ENCODE measurements at regions not wholly inside any gene's neighbourhood (a gene's known extent, or its start where the extent isn't known, plus 50 kb on each side); places are given as distances from the start of the nearest gene placed in this dataset.
A peak's percentile ranks its signal among the peaks of the same experiment; 100 is the strongest.

DNA sequence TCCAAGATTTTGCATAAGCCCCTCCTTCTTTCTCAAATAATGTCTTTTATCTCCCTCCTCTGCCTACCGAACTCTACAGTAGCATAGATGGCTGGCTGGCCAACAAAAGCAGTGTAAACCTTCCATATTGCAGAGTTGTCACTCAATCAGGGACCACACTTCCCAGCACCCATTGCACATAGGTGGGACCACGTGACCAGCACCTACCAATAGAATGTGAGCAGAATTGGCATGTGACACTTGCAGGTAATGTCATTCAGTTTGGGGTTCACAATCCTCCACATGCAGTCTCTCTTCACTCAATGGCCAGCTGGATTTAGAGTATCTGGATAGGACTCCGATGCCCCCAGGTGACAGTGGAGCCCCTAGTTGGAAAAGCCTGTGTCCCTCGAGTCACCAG is 190.3 kb upstream of the CRY1 start:
- no peak for DNase-seq

DNA sequence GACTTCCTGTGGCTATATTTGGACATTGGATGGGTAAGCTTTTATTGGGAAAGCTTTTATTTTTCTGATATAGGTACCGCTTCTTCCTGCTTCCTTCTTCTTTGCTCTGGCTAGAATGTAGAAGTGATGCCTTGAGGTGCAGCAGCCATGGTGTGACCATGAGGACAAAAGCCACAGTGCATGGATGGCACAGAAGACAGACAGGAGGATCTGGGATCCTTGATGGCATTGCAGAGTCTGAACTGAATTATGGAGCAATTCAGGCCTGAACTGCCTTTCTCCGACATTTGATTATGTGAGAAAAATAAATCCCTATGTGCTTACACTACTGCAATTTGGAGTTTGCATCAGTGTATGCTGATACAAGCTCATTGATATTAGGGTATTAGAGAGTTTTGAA is 191.3 kb upstream of the CRY1 start:
- no peak for DNase-seq

DNA sequence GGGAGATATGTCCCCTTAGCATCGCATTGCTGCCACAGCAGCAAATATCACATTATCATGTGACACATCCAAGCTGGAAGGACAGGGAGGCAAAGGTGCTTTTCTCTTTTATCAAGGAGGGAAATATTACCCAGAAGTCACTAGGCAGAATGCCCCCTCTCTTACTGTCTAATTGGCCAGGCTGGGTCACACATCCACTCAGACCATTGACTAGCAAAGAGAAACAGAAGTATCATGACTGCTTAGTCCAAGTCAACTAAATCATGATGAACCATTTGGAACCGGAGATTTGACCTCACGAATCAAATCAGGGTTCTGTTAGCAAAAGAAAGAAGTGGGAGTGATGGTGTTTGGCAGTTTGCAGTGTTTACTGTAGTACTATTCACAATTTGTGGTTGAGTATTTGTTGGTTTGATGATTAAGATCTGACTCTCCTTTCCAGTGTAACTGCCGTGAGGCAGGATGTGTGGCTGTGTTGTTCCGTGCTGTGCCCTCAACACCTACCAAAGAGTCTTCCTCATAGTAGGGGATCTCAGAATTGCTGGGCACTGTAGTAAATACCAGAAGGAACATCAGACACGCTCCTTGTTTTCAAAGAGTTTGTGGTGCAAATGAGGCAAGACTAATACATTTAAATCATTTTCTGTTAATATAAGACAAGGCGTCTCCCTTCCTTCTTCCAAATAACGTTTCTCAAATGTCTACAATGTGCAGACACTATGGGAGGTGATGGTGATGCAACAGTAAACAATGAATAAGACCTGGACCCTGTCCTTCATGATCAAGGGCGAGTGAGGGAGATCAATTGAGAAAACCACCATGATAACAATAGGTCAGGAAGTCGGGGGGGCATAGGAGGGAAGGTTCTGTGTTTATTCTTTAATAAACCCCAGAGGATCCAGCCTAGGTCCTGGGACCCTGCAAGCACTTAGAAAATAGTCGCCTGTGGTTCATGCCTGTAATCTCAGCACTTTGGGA is 194.4 kb upstream of the CRY1 start:
- no peak for DNase-seq

DNA sequence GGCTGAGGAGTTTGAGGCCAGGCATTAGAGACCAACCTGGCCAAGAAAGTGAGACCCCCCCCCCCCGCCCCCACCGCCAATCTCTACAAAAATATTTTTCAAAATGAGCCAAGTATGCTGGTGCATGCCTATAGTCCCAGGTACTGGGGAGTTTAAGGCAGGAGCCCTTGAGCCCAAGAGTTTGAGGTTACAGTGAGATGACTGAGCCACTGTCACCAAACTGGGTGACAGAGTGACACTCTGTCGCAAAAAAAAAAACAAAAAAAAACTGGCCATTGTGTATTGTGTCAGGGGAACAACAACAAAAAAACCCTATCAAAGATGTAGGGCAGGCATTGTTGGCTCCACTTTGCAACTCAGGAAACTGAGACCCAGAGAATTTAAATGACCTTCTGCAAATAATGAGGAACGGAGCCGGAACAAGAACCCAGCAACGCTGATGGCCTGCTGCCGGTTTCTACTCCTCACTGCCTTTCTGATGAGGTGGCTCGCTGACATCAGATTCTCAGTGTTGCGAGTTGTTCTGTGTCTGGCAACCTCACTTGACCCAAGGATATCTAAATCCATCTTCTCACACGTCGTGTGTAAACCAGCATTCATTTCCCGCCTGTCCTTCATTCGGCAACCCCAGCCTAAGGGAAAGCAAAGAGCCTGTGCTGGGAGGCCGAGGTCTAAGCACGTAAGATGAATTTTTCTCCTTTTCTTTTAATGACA is 195.2 kb upstream of the CRY1 start:
- DNase-seq: no peak

DNA sequence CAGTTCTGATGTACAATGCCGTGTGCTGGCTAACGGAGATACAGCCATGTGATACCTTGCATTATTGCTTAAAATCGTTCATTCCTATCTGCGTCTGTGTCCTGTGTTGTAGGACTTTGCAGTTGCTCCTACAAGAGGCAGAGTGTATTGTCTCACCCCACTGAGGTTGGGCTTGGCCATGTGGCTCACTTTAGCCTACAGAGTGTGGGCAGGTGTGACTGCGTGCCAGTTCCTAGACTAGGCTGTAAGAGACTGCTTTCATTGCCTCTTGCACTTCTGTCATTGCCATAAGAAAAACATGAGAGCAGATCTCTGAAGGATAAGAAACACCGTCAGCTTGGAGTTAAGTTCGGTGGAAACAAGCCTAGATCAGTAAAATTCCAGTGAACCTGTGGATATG is 197.7 kb upstream of the CRY1 start:
- no peak for DNase-seq

DNA sequence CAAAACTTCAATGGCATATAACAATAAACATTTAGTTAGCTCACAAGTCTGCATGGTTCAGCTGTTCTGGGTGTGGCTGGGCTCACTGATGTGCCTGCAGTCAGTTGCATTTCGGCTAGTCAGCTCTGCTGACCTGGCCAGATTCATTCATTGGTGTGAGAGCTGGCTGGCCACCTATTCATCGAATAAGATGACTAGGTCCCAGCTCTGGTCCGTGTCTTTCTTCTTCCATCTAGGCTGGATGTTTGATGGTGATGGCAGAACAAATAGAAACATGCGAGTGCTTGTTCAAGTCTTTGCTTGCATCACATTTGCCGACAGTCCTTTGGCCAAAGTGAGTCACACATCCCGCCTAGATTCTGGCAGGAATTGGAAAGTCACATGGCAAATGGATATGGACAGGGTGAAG is 203.3 kb upstream of the CRY1 start:
- no peak for DNase-seq

DNA sequence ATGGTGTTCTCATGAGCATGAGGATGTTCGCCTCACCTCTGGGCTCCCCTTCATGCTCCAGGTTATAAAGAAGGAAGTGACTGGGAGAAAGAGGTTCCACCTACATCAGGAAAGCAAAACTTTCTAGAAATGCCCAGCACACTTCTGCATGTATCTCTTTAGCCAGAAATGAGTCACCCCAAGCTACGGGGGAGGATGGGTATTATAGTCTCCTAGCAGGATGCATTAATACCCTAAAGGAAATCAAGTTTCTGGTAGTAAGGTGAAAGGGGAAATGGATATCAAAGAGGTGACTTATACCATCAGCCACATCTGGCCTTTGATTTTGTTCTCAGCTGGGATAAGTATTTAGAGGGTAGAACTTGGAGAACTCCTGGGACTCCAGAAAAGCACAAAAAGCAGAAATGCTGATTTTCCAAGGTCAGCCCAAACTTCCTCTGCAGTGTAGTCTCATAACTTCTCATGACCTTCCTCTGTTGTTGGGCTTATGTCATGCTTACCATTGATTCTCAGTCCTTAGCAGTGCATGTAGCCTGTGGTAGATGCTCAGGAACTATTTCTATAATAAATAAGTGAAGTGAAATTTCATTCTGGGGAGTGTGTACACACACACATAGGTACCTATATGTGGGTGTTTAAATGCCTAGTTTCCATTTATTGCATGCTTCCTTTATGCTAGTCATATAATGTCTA is 209.4 kb upstream of the CRY1 start:
- DNase-seq: no peak

DNA sequence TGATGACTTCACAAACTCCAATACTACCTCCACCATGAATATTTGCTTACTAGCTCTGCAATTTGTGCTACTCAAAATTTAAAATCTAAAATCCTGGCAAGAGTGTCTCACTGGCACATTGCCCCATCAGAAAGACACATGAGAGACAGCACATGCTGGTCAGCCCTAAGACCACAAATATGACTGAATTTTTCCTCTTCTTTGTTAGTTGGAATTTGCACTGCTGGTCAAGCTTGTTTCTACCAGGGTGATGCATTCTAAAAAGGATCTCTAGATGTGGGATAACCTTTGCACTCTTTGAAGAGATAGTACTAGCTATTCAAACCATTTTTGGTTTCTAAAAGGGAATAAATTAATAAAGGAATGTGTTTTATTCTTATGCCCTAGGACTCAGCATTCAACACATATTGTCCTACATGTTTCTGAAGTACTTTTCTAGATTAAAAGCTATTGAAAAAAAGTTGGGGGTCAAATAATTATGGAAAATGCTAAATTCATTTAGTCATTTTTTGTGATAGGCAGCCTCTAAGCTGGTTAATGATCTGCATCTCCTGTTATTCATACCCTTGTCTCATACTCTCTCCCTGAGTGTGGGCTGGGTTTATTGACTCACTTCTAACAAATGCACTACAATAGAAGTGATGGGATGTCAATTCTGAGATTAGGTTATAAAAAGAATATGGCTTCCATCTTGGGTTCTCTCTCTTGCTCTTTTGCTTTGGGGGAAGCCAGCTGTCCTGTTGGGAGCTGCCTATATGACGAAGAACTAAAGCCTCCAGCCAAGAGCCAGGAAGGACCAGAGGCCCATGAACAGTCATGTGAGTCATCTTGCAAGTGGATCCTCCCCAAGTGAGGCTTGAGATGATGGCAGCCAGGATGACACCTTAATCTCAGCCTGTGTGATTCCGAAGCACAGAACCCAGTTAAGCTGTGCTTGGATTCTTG is 211.5 kb upstream of the CRY1 start:
- no peak for DNase-seq

DNA sequence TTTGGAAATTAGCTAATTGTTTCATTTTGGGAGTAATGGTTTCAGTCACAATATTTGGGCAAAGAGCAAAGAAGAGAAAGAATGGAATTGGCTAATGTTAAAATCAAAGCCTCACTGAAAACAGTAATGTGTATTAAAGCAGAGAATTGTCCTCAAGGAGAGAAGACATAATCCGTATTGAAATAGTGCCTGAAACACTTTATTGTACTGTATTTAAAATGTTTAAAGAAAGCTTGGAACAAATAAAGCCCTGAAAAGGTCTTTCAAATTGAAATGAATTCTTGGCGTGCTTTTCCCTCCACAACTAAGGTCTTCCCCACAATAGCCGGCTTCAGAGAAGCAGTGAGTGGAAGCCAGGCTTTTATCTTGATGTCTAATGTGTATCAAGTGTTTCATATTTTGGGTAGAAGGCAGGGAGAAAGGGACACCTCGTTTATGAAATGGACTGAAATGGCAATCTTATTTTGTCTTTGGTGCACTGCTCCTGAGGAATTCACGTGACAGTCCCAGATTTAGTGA is 212.9 kb upstream of the CRY1 start:
- no peak for DNase-seq

DNA sequence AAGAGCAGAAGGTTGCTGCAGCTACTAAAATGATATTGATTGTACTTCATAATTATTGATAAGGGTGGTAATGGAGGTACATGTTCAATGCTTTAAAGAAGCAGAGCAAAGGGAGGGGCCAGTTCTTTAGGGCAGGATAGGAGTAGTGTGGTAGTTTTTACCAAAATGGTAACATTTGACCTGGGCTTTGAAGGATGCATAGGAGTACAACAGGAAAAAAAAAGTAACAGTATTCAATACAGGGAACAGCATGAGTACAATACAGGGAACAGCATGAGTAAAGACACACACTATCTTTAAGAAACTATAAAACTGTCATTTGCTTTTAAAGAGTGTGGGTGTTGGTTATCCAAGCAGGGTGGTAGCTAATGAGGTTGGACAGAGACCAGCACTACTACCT is 215.0 kb upstream of the CRY1 start:
- no peak for DNase-seq

DNA sequence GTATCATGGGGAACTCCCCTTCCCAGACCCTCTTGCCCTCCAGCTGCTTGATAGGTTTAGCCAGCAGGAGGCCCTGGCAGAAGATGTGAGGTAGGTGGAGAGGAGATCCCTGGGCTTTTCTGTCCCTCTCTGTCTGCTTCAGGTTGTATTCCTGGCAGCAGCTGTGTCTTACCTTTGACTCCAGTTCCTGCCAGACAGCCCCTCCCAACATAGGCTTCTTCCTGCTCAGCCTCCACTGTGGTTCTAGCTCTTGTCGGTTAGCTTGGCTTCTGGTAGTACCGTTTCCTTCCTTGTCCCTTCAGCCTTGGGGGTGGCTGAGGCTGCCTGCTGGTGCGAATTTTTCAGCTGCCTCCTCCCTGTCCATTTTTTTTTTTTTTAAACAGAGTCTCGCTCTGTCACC is 215.7 kb upstream of the CRY1 start:
- DNase-seq: no peak

DNA sequence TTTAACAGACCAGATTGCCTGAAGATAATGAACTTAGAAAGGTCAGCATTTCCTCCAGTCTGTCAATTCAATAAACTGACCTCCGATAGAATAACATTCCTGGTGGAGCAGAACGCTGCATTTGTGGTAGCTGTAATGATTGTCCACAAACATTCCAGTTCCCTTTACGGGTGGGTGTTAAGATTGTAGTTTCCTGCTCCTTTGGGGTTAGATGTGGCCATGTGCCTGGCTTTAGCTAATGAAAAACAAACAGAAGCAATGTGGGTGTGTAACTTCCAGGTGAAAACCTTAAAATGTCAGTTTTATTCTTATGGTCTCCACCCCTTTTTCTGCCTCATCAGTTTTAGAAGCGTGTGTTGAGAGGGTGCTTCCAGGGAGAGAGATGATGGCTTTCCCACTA is 217.3 kb upstream of the CRY1 start:
- DNase-seq: no peak

DNA sequence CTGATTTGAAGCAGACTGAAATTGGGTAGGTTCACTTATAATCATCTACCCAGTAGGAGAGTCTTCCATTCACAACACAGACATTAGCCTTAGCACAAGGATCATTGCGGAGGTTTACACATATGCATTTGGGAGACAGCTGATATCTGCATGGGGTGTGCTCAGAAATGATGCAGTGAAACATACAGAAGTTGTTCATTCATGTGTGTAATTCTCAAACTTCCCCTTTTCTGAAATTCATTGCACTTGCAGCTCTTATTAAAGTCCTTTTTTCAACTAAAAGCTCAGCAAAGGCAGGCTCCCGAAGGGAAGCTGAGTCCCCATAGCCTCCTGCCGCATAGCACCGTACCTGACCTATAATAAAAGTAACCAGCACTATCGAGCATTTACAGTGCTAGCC is 218.3 kb upstream of the CRY1 start:
- DNase-seq: no peak

DNA sequence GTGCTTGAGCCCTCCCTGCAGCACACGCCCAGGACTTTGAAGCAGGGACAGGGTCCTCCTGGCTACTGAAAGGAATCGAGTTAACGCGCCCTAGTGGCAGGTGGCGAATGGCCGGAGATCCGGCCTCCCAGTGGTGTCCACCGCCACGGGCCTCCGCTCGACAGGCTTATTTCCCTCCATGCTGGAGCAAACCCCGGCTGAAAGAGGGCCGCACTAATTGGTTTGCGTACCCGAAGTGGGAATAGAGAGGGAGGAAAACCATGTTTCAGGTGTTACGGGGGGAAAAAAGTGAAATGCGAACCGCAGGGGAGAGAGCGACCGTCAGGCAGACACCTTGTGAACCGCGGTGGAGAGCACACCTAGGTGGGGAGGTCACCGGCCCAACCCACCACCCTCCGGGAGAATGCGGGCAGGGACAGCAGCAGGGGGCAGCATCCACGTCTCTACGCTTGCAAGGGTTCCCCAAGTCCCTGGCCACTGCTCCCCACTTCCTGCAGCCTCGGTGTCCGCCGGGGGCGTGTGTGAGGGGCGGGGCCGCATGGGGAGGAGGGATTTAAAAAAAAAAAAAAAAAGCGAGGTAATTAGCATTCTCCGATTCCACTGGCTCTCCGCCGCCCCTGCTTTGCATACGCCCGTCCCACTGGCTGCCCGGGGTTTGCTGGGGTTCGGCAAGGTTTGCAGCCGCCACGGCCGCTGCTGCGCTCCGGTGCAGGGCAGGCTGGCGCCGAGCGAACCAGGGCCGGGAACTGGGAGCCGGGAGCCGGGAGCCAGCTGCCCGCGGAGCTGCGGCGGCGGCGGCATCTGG is 224.6 kb upstream of the CRY1 start:
- DNase-seq: peak; percentile 41

DNA sequence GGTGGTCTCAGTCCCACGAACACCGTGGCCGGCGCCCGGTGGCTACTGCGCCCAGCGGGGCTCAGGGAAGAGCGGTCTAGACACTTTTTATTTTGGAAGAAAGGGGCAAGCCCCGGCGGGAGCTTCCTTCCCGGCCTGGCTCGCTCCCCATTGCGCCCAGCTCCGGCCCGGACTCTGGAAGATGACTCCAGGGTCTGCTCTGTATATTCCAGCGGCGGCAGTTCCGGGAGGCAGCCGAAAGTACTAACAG is 225.1 kb upstream of the CRY1 start:
- no peak for DNase-seq

DNA sequence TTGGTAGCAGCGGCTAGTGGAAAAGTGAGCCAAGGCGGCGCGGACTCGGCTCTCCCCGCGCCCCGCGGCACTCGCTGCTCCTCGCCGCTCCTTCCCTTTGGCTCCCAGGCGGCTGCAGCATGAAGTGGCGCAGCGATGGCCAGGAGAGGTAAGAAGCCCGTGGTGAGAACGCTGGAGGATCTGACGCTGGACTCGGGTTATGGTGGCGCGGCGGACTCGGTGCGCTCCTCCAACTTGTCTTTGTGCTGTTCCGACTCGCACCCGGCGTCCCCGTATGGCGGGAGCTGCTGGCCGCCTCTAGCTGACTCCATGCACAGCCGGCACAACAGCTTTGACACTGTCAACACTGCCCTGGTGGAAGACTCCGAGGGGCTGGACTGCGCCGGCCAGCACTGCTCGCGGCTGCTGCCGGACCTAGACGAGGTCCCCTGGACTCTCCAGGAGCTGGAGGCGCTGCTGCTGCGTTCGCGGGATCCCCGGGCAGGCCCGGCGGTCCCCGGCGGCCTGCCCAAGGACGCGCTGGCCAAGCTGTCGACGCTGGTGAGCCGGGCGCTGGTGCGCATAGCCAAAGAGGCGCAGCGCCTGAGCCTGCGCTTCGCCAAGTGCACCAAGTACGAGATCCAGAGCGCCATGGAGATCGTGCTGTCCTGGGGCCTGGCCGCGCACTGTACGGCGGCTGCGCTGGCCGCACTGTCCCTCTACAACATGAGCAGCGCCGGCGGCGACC is 225.6 kb upstream of the CRY1 start:
- DNase-seq: no peak

DNA sequence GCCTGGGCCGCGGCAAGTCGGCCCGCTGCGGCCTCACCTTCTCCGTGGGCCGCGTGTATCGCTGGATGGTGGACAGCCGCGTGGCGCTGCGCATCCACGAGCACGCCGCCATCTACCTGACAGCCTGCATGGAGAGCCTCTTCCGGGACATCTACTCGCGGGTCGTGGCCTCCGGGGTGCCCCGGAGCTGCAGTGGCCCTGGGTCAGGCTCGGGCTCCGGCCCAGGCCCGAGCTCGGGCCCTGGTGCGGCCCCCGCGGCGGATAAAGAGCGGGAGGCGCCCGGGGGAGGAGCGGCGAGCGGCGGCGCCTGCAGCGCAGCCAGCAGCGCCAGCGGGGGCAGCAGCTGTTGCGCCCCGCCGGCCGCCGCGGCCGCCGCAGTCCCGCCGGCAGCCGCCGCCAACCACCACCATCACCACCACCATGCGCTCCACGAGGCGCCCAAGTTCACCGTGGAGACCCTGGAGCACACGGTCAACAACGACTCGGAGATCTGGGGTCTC is 226.2 kb upstream of the CRY1 start:
- DNase-seq: no peak

DNA sequence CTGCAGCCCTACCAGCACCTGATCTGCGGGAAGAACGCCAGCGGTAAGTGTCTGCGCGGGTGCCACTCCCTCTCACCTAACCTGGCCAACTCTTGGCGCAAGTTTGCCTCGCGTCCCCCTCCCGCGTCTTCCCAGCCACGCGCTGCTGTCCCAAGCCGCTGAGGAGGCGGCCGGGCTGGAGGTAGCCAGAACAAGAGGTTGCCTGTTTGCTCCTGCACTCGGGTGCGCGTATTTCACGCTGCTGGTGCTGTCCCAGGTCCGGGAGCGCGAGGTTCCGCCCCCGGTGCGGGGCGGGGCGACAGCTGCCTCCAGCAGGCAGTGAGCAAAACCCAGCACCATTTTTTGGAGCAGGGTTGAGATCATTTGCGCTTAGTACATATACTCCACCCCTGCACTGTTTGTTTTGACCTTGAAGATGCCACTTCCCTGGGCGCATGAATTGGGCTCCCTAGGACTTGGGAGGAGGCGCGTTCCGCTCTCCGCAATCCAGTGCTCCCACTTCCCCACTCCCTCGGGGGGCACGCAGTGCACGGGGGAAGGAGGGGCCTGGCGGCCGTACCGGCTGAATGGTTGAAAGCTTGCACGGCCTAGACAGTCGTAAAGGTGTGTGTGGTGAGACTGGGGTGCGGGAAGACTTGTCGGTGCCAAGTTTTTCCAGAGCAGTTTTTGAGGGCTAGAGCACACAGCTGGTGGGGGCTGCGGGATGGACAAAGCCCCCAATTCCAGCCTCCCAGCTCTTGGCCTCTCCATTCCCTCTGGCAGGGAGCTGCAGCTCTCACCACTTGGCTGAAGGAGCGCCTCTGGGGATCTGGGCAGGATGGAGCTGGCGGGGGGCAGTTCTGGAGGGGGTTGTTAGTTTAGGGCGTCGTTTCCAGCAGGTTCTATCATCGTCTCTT is 226.9 kb upstream of the CRY1 start:
- no peak for DNase-seq

DNA sequence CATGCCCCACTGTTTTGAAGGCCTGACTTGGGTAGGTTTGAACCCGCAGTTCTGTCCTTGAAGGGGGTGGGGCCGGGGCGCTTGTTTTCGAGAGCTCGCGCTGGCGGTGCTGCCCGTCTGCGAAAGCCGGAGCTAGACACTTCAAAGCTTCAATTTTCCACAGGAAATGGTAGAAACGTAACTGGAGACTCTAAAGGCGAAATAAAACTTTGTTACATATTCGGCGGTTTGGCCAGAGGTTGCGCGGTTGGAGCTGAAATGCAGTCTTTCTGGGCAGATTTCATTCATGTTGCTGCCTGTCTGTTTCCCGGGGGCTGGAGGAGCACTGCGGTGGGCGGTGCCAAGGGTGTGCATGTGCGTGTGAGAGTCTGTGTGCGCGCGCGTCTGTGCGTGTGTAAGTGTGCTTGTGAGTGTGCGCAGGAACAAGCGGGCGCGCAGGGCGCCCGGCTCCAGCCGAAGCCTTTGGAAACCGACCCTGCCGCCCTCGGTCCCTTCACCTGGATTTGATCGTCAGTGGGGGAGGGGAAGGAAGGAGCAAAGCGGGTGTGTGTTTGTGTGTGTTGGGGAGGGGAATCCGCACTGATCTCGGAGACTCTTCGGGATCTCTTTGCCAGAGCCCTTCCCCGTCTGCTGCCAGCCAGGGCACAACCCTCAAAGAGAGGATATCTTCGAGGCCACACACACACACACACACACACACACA is 227.7 kb upstream of the CRY1 start:
- DNase-seq: no peak

Measured in NCI-H1436 treated with DMSO at 0.1 percent for 48 hours (cell line).